Left ventricle myocardium inferior (tissue), 1 donor: ENCODE measurements at regions not wholly inside any gene's neighbourhood (a gene's known extent, or its start where the extent isn't known, plus 50 kb on each side); places are given as distances from the start of the nearest gene placed in this dataset.
"Not testable (repeated sequence)": the region's sequence is repeated elsewhere in the genome, so short reads cannot be mapped to it uniquely, and the experiment has no call there.

Source experiments
- DNase-seq: peaks from one replicate; pipeline ENCODE4 v3.0.0-alpha.2; 2020
- H3K27ac ChIP-seq: fragments of 200-600 bp; replicated peaks from 2 replicates; pipeline ENCODE4 v1.8.0; 2021
- H3K27me3 ChIP-seq: fragments of 200-600 bp; 2 replicates; pipeline ENCODE4 v1.8.0; 2021; ENCODE audit warnings: low read depth
- H3K36me3 ChIP-seq: fragments of 200-600 bp; 2 replicates; pipeline ENCODE4 v1.8.0; 2021
- H3K4me1 ChIP-seq: fragments of 200-600 bp; 2 replicates; pipeline ENCODE4 v1.8.0; 2021
- H3K4me3 ChIP-seq: fragments of 200-600 bp; 2 replicates; pipeline ENCODE4 v1.8.0; 2021; ENCODE audit warnings: mild to moderate bottlenecking, moderate library complexity
- H3K9me3 ChIP-seq: fragments of 200-600 bp; replicated peaks from 2 replicates; pipeline ENCODE4 v1.8.0; 2021
- CTCF ChIP-seq: fragments of 200-600 bp; IDR thresholded peaks from 2 replicates; pipeline ENCODE4 v1.8.0; 2021; ENCODE audit warnings: antibody characterized with exemption, mild to moderate bottlenecking, borderline replicate concordance
- intact Hi-C: fragments of 100-400 bp; cut with micrococcal nuclease; formaldehyde crosslinking; loops from one replicate; pipeline ENCODE4 v1.11.0; 2022
- donor health status: DM: no; HTN: yes; CAD: no; lungs with severe emphysema.

- TF ChIP-seq CTCF, result no peak
- Histone ChIP-seq H3K27me3 (no peaks in the 10 kb centered on the region), H3K4me1 (no peaks in the 10 kb centered on the region), H3K4me3 (no peak overlapping the region), H3K36me3 (no peaks in the 10 kb centered on the region), H3K9me3 (peaks cover 17% of the 10 kb centered on the region), H3K27ac (no peak overlapping the region)
- intact Hi-C loops, result no loop called here
- DNase-seq, result no peak
Measured at GRCh38 chr11:92082652-92083051, 142.0 kb upstream of the FAT3 start.

- H3K27ac ChIP-seq, H3K36me3 ChIP-seq, intact Hi-C loops, H3K4me3 ChIP-seq, H3K27me3 ChIP-seq, H3K4me1 ChIP-seq, DNase-seq: not testable (repeated sequence)
- H3K9me3 ChIP-seq, result peaks cover 50% of the 10 kb centered on the region
Measured at GRCh38 chr11:92074498-92074897, 150.1 kb upstream of the FAT3 start.

GRCh38 chr11:92071660-92072059 lies 153.0 kb upstream of the FAT3 start:
- intact Hi-C loops, result no loop called here
- no peaks in the 10 kb centered on the region for H3K27me3 ChIP-seq
- peaks cover 44% of the 10 kb centered on the region for H3K9me3 ChIP-seq
- no peak for TF ChIP-seq CTCF
- H3K4me3 ChIP-seq, result no peak overlapping the region
- no peak overlapping the region for H3K27ac ChIP-seq
- no peaks in the 10 kb centered on the region for H3K36me3 ChIP-seq
- no peak for DNase-seq
- H3K4me1 ChIP-seq, result no peaks in the 10 kb centered on the region

- intact Hi-C loops, result no loop called here
- Histone ChIP-seq H3K27me3 (no peaks in the 10 kb centered on the region), H3K36me3 (no peaks in the 10 kb centered on the region), H3K4me3 (no peak overlapping the region), H3K27ac (no peak overlapping the region), H3K9me3 (peaks cover 44% of the 10 kb centered on the region), H3K4me1 (no peaks in the 10 kb centered on the region)
- no peak for DNase-seq
- no peak for TF ChIP-seq CTCF
Measured at GRCh38 chr11:92070026-92070889, 154.4 kb upstream of the FAT3 start.

- no peak overlapping the region for H3K4me3 ChIP-seq
- no peak for TF ChIP-seq CTCF
- H3K27me3 ChIP-seq, result no peaks in the 10 kb centered on the region
Measured at GRCh38 chr11:92067016-92067415, 157.6 kb upstream of the FAT3 start.

GRCh38 chr11:92061456-92062062 lies 163.1 kb upstream of the FAT3 start:
- no peak overlapping the region for H3K4me3 ChIP-seq
- H3K4me1 ChIP-seq, result no peaks in the 10 kb centered on the region
- DNase-seq, result no peak
- H3K27ac ChIP-seq, result no peak overlapping the region
- H3K9me3 ChIP-seq, result no peaks in the 10 kb centered on the region
- no peaks in the 10 kb centered on the region for H3K36me3 ChIP-seq
- intact Hi-C loops, result no loop called here
- no peak for TF ChIP-seq CTCF
- no peaks in the 10 kb centered on the region for H3K27me3 ChIP-seq

More at GRCh38 chr11:92067016-92067415, 157.6 kb upstream of the FAT3 start:
- no peak for DNase-seq
- Histone ChIP-seq H3K4me1 (no peaks in the 10 kb centered on the region), H3K27ac (no peak overlapping the region), H3K9me3 (peaks cover 16% of the 10 kb centered on the region), H3K36me3 (no peaks in the 10 kb centered on the region)
- intact Hi-C loops, result no loop called here
